Dermis microvascular lymphatic vessel endothelial cell (primary cell): ENCODE measurements at regions not wholly inside any gene's neighbourhood (a gene's known extent, or its start where the extent isn't known, plus 50 kb on each side); places are given as distances from the start of the nearest gene placed in this dataset.
"Not testable (repeated sequence)": the region's sequence is repeated elsewhere in the genome, so short reads cannot be mapped to it uniquely, and the experiment has no call there.

Experiments used
- DNase-seq, 2 donors: peaks; one replicate each; pipeline versions ENCODE4 v3.0.0 to v3.0.0-alpha.2; 2010; ENCODE audit warnings: low read depth in 2 of 2

GRCh38 chr3:82186017-82186416 lies 424.6 kb upstream of the GBE1 start:
- DNase-seq, result peak; percentile 38 to 50

- DNase-seq, result no peak
These were observed 417.8 kb upstream of the GBE1 start for GRCh38 chr3:82179291-82179690.

- DNase-seq, result no peak
These were observed 416.8 kb upstream of the GBE1 start for GRCh38 chr3:82178291-82178690.

- no peak for DNase-seq
These were observed 416.3 kb upstream of the GBE1 start for GRCh38 chr3:82177774-82178173.

- DNase-seq, result no peak
These were observed 403.8 kb upstream of the GBE1 start for GRCh38 chr3:82165266-82165665.

GRCh38 chr3:82163907-82164520 lies 402.6 kb upstream of the GBE1 start:
- DNase-seq, result peak in 1 of 2 donors; percentile 12

- peak in 1 of 2 donors; percentile 82 for DNase-seq
These were observed 396.5 kb upstream of the GBE1 start for GRCh38 chr3:82157952-82158351.

GRCh38 chr3:82153892-82154291 lies 392.4 kb upstream of the GBE1 start:
- not testable (repeated sequence) for DNase-seq

- DNase-seq, result no peak
These were observed 384.3 kb upstream of the GBE1 start for GRCh38 chr3:82145742-82146141.

GRCh38 chr3:82144811-82145210 lies 383.4 kb upstream of the GBE1 start:
- DNase-seq, result no peak

- DNase-seq, result peak in 1 of 2 donors; percentile 43
These were observed 382.4 kb upstream of the GBE1 start for GRCh38 chr3:82143661-82144412.

- DNase-seq, result no peak
These were observed 380.1 kb upstream of the GBE1 start for GRCh38 chr3:82141592-82141991.

GRCh38 chr3:82137861-82138260 lies 376.4 kb upstream of the GBE1 start:
- DNase-seq, result no peak

- DNase-seq, result no peak
These were observed 375.6 kb upstream of the GBE1 start for GRCh38 chr3:82137050-82137449.

GRCh38 chr3:82133070-82133606 lies 371.7 kb upstream of the GBE1 start:
- DNase-seq, result peak; percentile 55 to 73

GRCh38 chr3:82132210-82133069 lies 371.0 kb upstream of the GBE1 start:
- no peak for DNase-seq

GRCh38 chr3:82130046-82130445 lies 368.6 kb upstream of the GBE1 start:
- no peak for DNase-seq

- no peak for DNase-seq
These were observed 367.9 kb upstream of the GBE1 start for GRCh38 chr3:82129221-82129801.

- DNase-seq, result no peak
These were observed 366.8 kb upstream of the GBE1 start for GRCh38 chr3:82128271-82128670.

GRCh38 chr3:82122554-82123345 lies 361.3 kb upstream of the GBE1 start:
- no peak for DNase-seq

GRCh38 chr3:82114589-82114988 lies 353.1 kb upstream of the GBE1 start:
- no peak for DNase-seq
